ENCODE measurements at regions not wholly inside any gene's neighbourhood (a gene's known extent, or its start where the extent isn't known, plus 50 kb on each side); places are given as distances from the start of the nearest gene placed in this dataset.
"Not testable (repeated sequence)": the region's sequence is repeated elsewhere in the genome, so short reads cannot be mapped to it uniquely, and the experiment has no call there.

GRCh38 chr2:12877761-12878160 is 161.0 kb downstream of the TRIB2 start:
- no peak for DNase-seq (ENCODE audit: low read depth in 3 of 3)

- no peak for DNase-seq (ENCODE audit: low read depth in 3 of 3)
These were observed 162.9 kb downstream of the TRIB2 start for GRCh38 chr2:12879649-12880048.

GRCh38 chr2:12881952-12882351 is 165.2 kb downstream of the TRIB2 start:
- DNase-seq (ENCODE audit: low read depth in 3 of 3): no peak

- DNase-seq (ENCODE audit: low read depth in 3 of 3): no peak
These were observed 165.7 kb downstream of the TRIB2 start for GRCh38 chr2:12882393-12882792.

- DNase-seq (ENCODE audit: low read depth in 3 of 3): no peak
These were observed 167.2 kb downstream of the TRIB2 start for GRCh38 chr2:12883906-12884305.

GRCh38 chr2:12884713-12885282 is 168.1 kb downstream of the TRIB2 start:
- no peak for DNase-seq (ENCODE audit: low read depth in 3 of 3)

- no peak for DNase-seq (ENCODE audit: low read depth in 3 of 3)
These were observed 173.3 kb downstream of the TRIB2 start for GRCh38 chr2:12890066-12890465.

- DNase-seq (ENCODE audit: low read depth in 3 of 3): no peak
These were observed 173.8 kb downstream of the TRIB2 start for GRCh38 chr2:12890481-12890991.

GRCh38 chr2:12895017-12895416 is 178.3 kb downstream of the TRIB2 start:
- DNase-seq (ENCODE audit: low read depth in 3 of 3): no peak

- no peak for DNase-seq (ENCODE audit: low read depth in 3 of 3)
These were observed 179.7 kb downstream of the TRIB2 start for GRCh38 chr2:12896318-12896982.

GRCh38 chr2:12897181-12897580 is 180.4 kb downstream of the TRIB2 start:
- DNase-seq (ENCODE audit: low read depth in 3 of 3): no peak

GRCh38 chr2:12903272-12903671 is 186.5 kb downstream of the TRIB2 start:
- no peak for DNase-seq (ENCODE audit: low read depth in 3 of 3)

- no peak for DNase-seq (ENCODE audit: low read depth in 3 of 3)
These were observed 193.7 kb downstream of the TRIB2 start for GRCh38 chr2:12910431-12910830.

GRCh38 chr2:12915787-12916186 is 199.1 kb downstream of the TRIB2 start:
- DNase-seq (ENCODE audit: low read depth in 3 of 3): no peak

GRCh38 chr2:12918138-12918834 is 201.6 kb downstream of the TRIB2 start:
- DNase-seq (ENCODE audit: low read depth in 3 of 3): no peak

- no peak for DNase-seq (ENCODE audit: low read depth in 3 of 3)
These were observed 202.2 kb downstream of the TRIB2 start for GRCh38 chr2:12918835-12919445.

- no peak for DNase-seq (ENCODE audit: low read depth in 3 of 3)
These were observed 204.6 kb downstream of the TRIB2 start for GRCh38 chr2:12921321-12921720.

- no peak for DNase-seq (ENCODE audit: low read depth in 3 of 3)
These were observed 207.3 kb downstream of the TRIB2 start for GRCh38 chr2:12923907-12924610.

- not testable (repeated sequence) for DNase-seq (ENCODE audit: low read depth in 3 of 3)
These were observed 209.9 kb downstream of the TRIB2 start for GRCh38 chr2:12926641-12927040.

GRCh38 chr2:12928197-12928774 is 211.6 kb downstream of the TRIB2 start:
- peak in 1 of 3 donors; percentile 13 for DNase-seq (ENCODE audit: low read depth in 3 of 3)

- DNase-seq (ENCODE audit: low read depth in 3 of 3): no peak
These were observed 212.2 kb downstream of the TRIB2 start for GRCh38 chr2:12928775-12929401.
